Activated B cell treated with CpG ODN at 0.5 μM for 24 hours (primary cell): ENCODE measurements at regions not wholly inside any gene's neighbourhood (a gene's known extent, or its start where the extent isn't known, plus 50 kb on each side); places are given as distances from the start of the nearest gene placed in this dataset.

ENCODE experiments used
- ATAC-seq: fragments of 200-7000 bp; cut with Tn5 transposase; one replicate; pipeline ENCODE4 v1.10.0; 2021; ENCODE audit warnings: low read depth, mild to moderate bottlenecking, moderate library complexity
- CTCF ChIA-PET: fragments of 350-600 bp; sonication (Branson Sonifier 250); formaldehyde crosslinking; loops from one replicate; lab custom pipeline; 2021; ENCODE audit warnings: antibody characterized with exemption; lab: Charles Lee
- POLR2A ChIA-PET: fragments of 350-600 bp; sonication (Branson Sonifier 250); formaldehyde crosslinking; loops from one replicate; lab custom pipeline; 2021; ENCODE audit warnings: antibody characterized with exemption; lab: Charles Lee
- DNase-seq: peaks from one replicate; pipeline ENCODE4 v3.0.0; 2022
- H3K27ac Mint-ChIP-seq: one replicate; pipeline ENCODE4 v1.8.0; 2020; ENCODE audit warnings: mixed read lengths
- H3K27me3 Mint-ChIP-seq: one replicate; pipeline ENCODE4 v1.8.0; 2021; ENCODE audit warnings: mixed read lengths
- H3K36me3 Mint-ChIP-seq: one replicate; pipeline ENCODE4 v1.8.0; 2021; ENCODE audit warnings: low read depth, mixed read lengths
- H3K4me1 Mint-ChIP-seq: one replicate; pipeline ENCODE4 v1.8.0; 2021; ENCODE audit warnings: mixed read lengths
- H3K4me3 Mint-ChIP-seq: one replicate; pipeline ENCODE4 v1.8.0; 2020; ENCODE audit warnings: mild to moderate bottlenecking, mixed read lengths
- H3K9me3 Mint-ChIP-seq: one replicate; pipeline ENCODE4 v1.8.0; 2020; ENCODE audit warnings: mixed read lengths
- CTCF ChIP-seq: fragments of 200-600 bp; IDR thresholded peaks from one replicate; pipeline ENCODE4 v1.8.0; 2022; ENCODE audit warnings: antibody characterized with exemption, mild to moderate bottlenecking
- intact Hi-C: fragments of 100-400 bp; cut with micrococcal nuclease; formaldehyde crosslinking; loops from one replicate; pipeline ENCODE4 v1.15.1; 2024

- H3K9me3 Mint-ChIP-seq: no peaks in the 10 kb centered on the region
- DNase-seq (no peak), ATAC-seq (no peak)
- POLR2A ChIA-PET: no interaction called here
- intact Hi-C loops: no loop called here
- H3K27me3 Mint-ChIP-seq: no peaks in the 10 kb centered on the region
- H3K27ac Mint-ChIP-seq: no peak overlapping the region
- CTCF ChIA-PET: no interaction called here
- no peak overlapping the region for H3K4me3 Mint-ChIP-seq
- H3K36me3 Mint-ChIP-seq: no peaks in the 10 kb centered on the region
- no peak for TF ChIP-seq CTCF
- no peaks in the 10 kb centered on the region for H3K4me1 Mint-ChIP-seq
These were observed 281.7 kb upstream of the COL8A1 start for GRCh38 chr3:99356696-99357095.

GRCh38 chr3:99355465-99355864 lies 282.9 kb upstream of the COL8A1 start:
- no peak for TF ChIP-seq CTCF
- CTCF ChIA-PET: no interaction called here
- DNase-seq (no peak), ATAC-seq (no peak)
- Mint-ChIP-seq H3K4me1 (no peaks in the 10 kb centered on the region), H3K27ac (no peak overlapping the region), H3K4me3 (no peak overlapping the region), H3K9me3 (no peaks in the 10 kb centered on the region), H3K36me3 (no peaks in the 10 kb centered on the region), H3K27me3 (no peaks in the 10 kb centered on the region)
- POLR2A ChIA-PET: no interaction called here
- intact Hi-C loops: no loop called here

GRCh38 chr3:99352811-99353210 lies 285.6 kb upstream of the COL8A1 start:
- intact Hi-C loops: no loop called here
- H3K36me3 Mint-ChIP-seq: no peaks in the 10 kb centered on the region
- no peak for DNase-seq
- TF ChIP-seq CTCF: no peak
- H3K27me3 Mint-ChIP-seq: no peaks in the 10 kb centered on the region
- no peaks in the 10 kb centered on the region for H3K4me1 Mint-ChIP-seq
- CTCF ChIA-PET: no interaction called here
- POLR2A ChIA-PET: no interaction called here
- no peak for ATAC-seq
- no peak overlapping the region for H3K27ac Mint-ChIP-seq
- no peaks in the 10 kb centered on the region for H3K9me3 Mint-ChIP-seq
- no peak overlapping the region for H3K4me3 Mint-ChIP-seq

GRCh38 chr3:99351122-99351521 lies 287.3 kb upstream of the COL8A1 start:
- DNase-seq (no peak), ATAC-seq (no peak)
- intact Hi-C loops: no loop called here
- Mint-ChIP-seq H3K27ac (no peak overlapping the region), H3K27me3 (no peaks in the 10 kb centered on the region), H3K36me3 (no peaks in the 10 kb centered on the region), H3K4me3 (no peak overlapping the region), H3K9me3 (no peaks in the 10 kb centered on the region), H3K4me1 (no peaks in the 10 kb centered on the region)
- no peak for TF ChIP-seq CTCF
- ChIA-PET CTCF (no interaction called here), POLR2A (no interaction called here)

- TF ChIP-seq CTCF: no peak
- ChIA-PET CTCF (no interaction called here), POLR2A (no interaction called here)
- Mint-ChIP-seq H3K27me3 (no peaks in the 10 kb centered on the region), H3K9me3 (no peaks in the 10 kb centered on the region), H3K4me1 (no peaks in the 10 kb centered on the region), H3K4me3 (no peak overlapping the region), H3K27ac (no peak overlapping the region), H3K36me3 (no peaks in the 10 kb centered on the region)
- DNase-seq: no peak
- intact Hi-C loops: no loop called here
- ATAC-seq: no peak
These were observed 289.9 kb upstream of the COL8A1 start for GRCh38 chr3:99348451-99348850.
